ENCODE measurements at regions not wholly inside any gene's neighbourhood (a gene's known extent, or its start where the extent isn't known, plus 50 kb on each side); places are given as distances from the start of the nearest gene placed in this dataset.
"Not testable (repeated sequence)": the region's sequence is repeated elsewhere in the genome, so short reads cannot be mapped to it uniquely, and the experiment has no call there.

GRCh38 chr3:181604267-181604666 is 107.5 kb upstream of the SOX2 start:
- DNase-seq, result no peak

GRCh38 chr3:181596126-181596525 is 115.6 kb upstream of the SOX2 start:
- no peak for DNase-seq

DNA sequence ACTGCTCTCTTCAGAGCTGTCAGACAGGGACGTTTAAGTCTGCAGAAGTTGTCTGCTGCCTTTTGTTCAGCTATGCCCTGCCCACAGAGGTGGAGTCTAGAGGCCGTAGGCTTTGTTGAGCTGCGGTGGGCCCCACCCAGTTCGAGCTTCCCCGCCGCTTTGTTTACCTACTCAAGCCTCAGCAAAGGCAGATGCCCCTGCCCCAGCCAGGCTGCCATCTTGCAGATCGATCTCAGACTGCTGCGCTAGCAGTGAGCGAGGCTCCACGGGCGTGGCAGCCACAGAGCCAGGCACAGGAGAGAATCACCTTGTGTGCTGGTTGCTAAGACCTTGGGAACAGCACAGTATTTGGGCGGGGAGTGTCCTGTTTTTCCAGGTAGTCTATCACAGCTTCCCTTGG is 120.8 kb upstream of the SOX2 start:
- DNase-seq, result not testable (repeated sequence)

DNA sequence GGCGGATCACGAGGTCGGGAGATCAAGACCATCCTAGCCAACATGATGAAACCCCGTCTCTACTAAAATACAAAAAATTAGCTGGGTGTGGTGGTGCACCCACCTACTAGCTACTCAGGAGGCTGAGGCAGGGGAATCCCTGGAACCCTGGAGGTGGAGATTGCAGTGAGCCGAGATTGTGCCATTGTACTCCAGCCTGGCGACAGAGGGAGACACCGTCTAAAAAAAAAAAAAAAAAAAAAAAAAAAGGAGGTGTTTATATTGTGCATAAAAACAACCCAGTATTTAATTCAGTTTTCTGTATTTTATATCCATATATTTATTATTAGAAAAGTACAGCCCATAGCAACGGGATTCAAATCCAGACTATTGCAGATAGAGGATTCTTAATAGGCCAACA is 129.1 kb upstream of the SOX2 start:
- no peak for DNase-seq

DNA sequence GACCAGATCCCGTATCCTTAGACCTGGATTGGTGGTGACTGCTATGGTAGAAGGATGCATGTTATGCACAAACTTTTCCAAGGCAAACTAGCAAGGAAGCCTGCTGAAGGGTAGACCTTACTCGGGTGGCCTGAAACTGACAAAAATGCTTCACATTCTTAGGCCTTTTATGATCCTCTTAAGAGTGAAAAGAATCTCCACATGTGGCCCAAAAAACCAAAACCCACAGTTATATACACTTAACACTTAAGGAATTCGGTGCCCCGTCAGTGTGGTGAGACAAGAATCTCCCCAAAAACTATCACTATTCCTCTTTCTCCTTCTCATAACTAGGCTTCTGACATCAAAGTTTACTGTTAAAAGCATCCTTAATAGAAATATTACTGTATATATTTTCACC is 130.1 kb upstream of the SOX2 start:
- no peak for DNase-seq

- no peak for DNase-seq
Observed at GRCh38 chr3:181578743-181579142, 133.0 kb upstream of the SOX2 start.

DNA sequence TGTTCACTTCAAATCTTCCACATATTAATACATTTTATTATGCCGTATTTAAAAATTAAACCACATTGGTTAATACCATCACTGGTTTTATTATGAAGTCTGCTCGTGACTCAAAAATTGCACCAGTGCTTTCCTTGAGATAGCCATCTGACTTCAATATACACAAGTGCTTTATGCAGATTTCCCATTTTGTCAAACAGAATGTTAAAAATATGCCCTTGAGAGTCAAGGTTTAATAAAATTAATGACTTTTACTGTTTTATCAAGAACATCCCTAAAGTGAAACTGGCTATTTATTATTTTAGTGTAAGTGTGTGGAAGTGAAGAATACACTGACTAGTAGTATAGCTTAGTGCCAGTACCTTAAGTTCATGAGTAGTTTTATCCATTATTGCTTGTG is 139.3 kb upstream of the SOX2 start:
- no peak for DNase-seq

DNA sequence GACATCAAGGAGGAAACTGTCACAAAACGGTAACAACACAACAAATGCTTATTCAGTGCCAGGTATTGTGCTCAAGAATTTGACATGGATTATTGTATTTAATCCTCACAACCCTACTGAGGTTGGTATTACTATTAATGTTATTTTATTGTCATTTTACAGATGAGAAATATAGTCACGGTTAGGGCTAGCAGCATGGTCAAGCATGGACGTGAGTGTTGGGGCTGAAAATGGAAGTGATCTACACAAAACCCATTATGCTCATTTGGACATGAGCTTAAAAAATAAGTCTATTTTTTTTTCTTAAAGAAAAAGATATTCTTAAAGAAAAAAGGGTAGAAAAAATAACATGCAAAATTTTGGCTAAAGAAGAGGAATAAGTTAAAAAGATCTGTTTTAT is 141.3 kb upstream of the SOX2 start:
- DNase-seq, result no peak

DNA sequence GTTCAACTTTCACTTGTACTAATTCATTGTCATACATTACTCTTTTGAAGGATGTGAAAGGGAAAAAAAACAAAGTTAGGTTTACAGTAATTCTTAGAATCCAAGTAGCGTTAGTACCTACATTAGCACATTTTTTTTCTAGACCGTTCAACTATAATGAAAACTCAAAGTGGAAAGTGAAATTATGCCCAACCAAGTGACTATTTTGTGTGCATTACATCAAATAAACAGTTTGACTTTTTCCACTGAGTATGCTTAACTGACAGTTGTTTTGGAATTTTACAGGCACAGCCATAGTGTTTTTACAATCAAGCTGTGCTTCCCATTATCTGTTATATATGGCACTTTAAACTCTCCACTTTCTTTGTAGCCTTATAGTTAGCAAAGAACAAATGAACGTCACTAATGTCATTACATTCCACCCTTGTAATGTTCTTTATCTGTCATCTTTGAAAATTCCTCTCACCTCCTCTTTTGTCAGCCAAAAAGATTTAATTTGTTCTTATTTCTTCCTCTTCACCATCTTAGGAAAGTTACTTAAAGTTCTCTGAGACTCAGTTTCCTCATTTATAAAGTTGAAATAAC is 142.3 kb upstream of the SOX2 start:
- DNase-seq, result no peak

GRCh38 chr3:181568693-181569092 is 143.0 kb upstream of the SOX2 start:
- no peak for DNase-seq

- no peak for DNase-seq
Observed at GRCh38 chr3:181568248-181568647, 143.5 kb upstream of the SOX2 start.

- DNase-seq, result no peak
Observed at GRCh38 chr3:181567311-181568075, 144.2 kb upstream of the SOX2 start.

DNA sequence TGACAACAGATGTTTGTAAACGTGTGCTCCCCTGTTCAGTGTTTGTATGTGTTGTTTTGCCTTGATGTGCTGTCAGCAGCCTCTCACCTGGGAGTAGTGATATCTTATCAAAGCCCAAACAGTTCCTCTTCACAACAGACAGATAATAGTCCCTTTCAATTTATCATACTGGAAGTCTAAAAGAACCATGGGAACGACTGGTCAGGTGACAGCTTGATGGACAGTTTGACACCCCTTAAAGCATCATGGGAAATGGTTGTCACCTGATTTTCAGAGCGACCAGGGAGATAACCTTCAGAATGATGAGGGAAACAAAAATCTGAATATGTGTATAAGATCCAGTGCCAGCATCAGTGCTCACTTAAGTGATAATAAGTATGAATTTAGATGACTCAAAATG is 146.3 kb upstream of the SOX2 start:
- no peak for DNase-seq

- DNase-seq, result no peak
Observed at GRCh38 chr3:181564222-181564621, 147.5 kb upstream of the SOX2 start.

GRCh38 chr3:181561139-181562031 is 150.3 kb upstream of the SOX2 start:
- no peak for DNase-seq

GRCh38 chr3:181558870-181559269 is 152.9 kb upstream of the SOX2 start:
- no peak for DNase-seq

- DNase-seq, result no peak
Observed at GRCh38 chr3:181555681-181556080, 156.0 kb upstream of the SOX2 start.

DNA sequence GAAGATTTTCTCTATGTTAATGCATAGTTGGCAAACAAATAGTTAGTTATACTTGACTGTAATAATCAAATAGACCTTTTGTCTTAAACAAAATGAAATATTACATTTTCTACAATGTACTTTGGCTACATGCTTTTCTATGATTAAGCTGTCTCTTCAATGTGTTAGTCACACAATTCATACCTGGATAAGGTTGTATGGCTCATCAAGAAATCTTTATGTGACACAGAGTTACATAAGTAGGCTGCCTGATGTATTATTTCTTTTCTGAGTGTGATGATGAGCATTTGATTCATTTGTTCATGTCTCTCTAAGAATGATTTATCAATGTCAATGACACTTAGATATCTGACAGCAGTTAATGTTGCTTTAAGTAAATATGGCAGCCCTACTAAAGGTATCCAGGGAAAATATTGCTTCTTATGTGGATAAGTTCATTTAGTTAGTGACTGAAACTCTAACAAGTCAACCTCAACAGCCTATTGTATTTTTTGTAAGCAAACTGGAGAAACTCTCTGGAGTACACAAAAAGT is 157.4 kb upstream of the SOX2 start:
- DNase-seq, result no peak

DNA sequence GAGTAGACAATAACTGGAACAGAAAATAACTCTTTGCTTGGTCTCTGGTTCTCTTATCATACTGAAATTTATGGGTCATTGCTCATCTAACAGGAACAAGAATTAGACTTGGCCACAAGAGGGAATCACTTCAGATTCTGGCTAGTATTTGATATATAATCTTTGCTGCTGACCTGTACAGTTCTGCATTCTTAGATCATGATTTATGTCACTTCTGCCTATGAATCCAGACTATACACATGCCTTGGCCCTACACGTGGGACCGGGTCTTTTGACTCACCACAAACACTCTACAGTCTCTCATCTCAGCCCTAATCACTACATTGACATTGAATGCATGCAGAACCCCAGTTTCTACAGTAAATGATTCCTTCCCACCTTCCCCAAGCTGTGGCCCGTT is 162.5 kb upstream of the SOX2 start:
- DNase-seq, result no peak

DNA sequence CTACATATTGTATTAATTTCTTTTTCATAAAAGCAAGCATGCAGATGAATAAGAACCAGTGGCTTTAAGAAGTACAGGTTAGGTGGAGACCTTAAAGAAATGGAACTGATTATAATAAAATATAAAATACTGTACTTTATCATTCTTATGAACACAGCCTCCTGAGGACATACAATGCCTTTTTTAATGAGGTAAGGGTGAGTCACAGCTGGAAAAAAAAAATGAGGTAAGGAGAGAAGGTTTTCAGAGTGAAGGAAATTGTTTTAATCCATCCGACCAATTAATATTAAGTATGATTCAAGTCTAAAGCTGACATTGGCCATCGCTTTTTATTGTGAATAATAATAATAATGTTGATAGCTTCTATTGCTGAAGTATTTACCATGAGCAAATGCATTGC is 170.3 kb upstream of the SOX2 start:
- DNase-seq, result no peak

DNA sequence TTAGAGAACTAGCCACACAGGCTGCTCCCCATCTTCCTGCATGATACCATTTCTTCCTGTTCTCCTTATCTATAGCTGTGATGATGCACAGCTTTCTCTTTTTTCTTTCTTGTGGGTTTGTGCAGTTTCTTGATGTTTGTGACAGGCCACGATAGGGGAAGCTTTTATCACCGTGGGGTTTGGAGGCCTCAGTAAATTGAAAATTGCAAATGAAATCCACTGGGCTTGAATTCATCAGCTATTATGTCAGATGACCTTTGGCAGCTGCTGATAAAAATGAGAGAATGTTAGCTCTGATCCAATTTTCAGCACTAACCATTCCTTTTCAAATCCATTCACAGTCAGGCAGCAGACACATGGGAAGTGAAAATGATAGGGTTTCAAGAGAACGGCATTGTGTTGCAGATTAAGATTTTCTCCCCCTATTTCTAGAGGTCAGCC is 176.9 kb upstream of the SOX2 start:
- no peak for DNase-seq

- no peak for DNase-seq
Observed at GRCh38 chr3:181533811-181534210, 177.9 kb upstream of the SOX2 start.

DNA sequence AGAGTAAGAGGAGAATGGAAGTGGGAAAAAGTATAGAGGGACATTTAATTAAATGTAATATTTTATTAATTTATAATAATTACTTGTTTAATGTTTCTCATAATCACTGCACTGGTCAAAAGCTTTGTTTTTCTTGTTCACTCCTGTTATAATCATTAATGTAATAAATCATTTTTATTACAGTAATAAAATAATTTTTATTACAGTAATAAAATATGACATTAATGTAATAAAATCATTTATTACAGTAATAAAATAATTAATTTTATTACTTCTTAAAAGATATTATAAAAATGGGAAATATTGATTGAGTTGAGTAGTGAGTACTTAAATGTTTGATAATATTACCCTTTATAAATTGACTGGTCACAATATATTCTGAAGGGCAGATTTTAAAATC is 181.1 kb upstream of the SOX2 start:
- no peak for DNase-seq

- DNase-seq, result no peak
Observed at GRCh38 chr3:181521831-181522230, 189.9 kb upstream of the SOX2 start.

All from stimulated activated CD8-positive, alpha-beta memory T cell treated with anti-CD3 and anti-CD28 coated beads, Interleukin-4, amount 100 ng/mL, for 48 hours (primary cell).